ENCODE measurements at regions not wholly inside any gene's neighbourhood (a gene's known extent, or its start where the extent isn't known, plus 50 kb on each side); places are given as distances from the start of the nearest gene placed in this dataset.
A peak's percentile ranks its signal among the peaks of the same experiment; 100 is the strongest.

GRCh38 chr2:41484858-41485234, 563.0 kb upstream of the PKDCC start:
- DNase-seq (ENCODE audit: low read depth in 2 of 2), result no peak
- no peak for TF ChIP-seq CTCF (IDR thresholded peaks at IDR 0.05; ENCODE audit: low read depth, low read length)
- H3K4me3 ChIP-seq (replicated peaks in 1 of 2; ENCODE audit: low read depth in 2 of 2, low read length in 2 of 2), result no peak overlapping the region

GRCh38 chr2:41486948-41487347, 560.9 kb upstream of the PKDCC start:
- H3K4me3 ChIP-seq (replicated peaks in 1 of 2; ENCODE audit: low read depth in 2 of 2, low read length in 2 of 2), result no peak overlapping the region
- no peak for DNase-seq (ENCODE audit: low read depth in 2 of 2)
- TF ChIP-seq CTCF (IDR thresholded peaks at IDR 0.05; ENCODE audit: low read depth, low read length), result no peak

GRCh38 chr2:41488888-41489287, 558.9 kb upstream of the PKDCC start:
- H3K4me3 ChIP-seq (replicated peaks in 1 of 2; ENCODE audit: low read depth in 2 of 2, low read length in 2 of 2), result no peak overlapping the region
- no peak for DNase-seq (ENCODE audit: low read depth in 2 of 2)
- no peak for TF ChIP-seq CTCF (IDR thresholded peaks at IDR 0.05; ENCODE audit: low read depth, low read length)

- TF ChIP-seq CTCF (IDR thresholded peaks at IDR 0.05; ENCODE audit: low read depth, low read length), result no peak
- H3K4me3 ChIP-seq (replicated peaks in 1 of 2; ENCODE audit: low read depth in 2 of 2, low read length in 2 of 2), result no peak overlapping the region
Measured at GRCh38 chr2:41489638-41490037, 558.2 kb upstream of the PKDCC start.

GRCh38 chr2:41495050-41495449, 552.8 kb upstream of the PKDCC start:
- DNase-seq (ENCODE audit: low read depth in 2 of 2), result no peak
- H3K4me3 ChIP-seq (replicated peaks in 1 of 2; ENCODE audit: low read depth in 2 of 2, low read length in 2 of 2), result no peak overlapping the region
- no peak for TF ChIP-seq CTCF (IDR thresholded peaks at IDR 0.05; ENCODE audit: low read depth, low read length)

More at GRCh38 chr2:41489638-41490037, 558.2 kb upstream of the PKDCC start:
- DNase-seq (ENCODE audit: low read depth in 2 of 2), result no peak

GRCh38 chr2:41496908-41497307, 550.9 kb upstream of the PKDCC start:
- TF ChIP-seq CTCF (IDR thresholded peaks at IDR 0.05; ENCODE audit: low read depth, low read length), result peak; percentile 41
- DNase-seq (ENCODE audit: low read depth in 2 of 2), result peak in 1 of 2 donors; percentile 13
- H3K4me3 ChIP-seq (replicated peaks in 1 of 2; ENCODE audit: low read depth in 2 of 2, low read length in 2 of 2), result no peak overlapping the region

- DNase-seq (ENCODE audit: low read depth in 2 of 2), result peak; percentile 3 to 34
- no peak overlapping the region for H3K4me3 ChIP-seq (replicated peaks in 1 of 2; ENCODE audit: low read depth in 2 of 2, low read length in 2 of 2)
- TF ChIP-seq CTCF (IDR thresholded peaks at IDR 0.05; ENCODE audit: low read depth, low read length), result no peak
Measured at GRCh38 chr2:41498781-41499180, 549.0 kb upstream of the PKDCC start.

Measured in cardiac fibroblast (primary cell).